ENCODE measurements at regions not wholly inside any gene's neighbourhood (a gene's known extent, or its start where the extent isn't known, plus 50 kb on each side); places are given as distances from the start of the nearest gene placed in this dataset.

- TF ChIP-seq CTCF (conservative IDR thresholded peaks at IDR 0.05; ENCODE audit: low read length) (no peak), EZH2phosphoT487 (IDR thresholded peaks at IDR 0.05; ENCODE audit: borderline replicate concordance, low read depth, low read length) (no peak)
These were observed 282.3 kb downstream of the CD109 start for GRCh38 chr6:73978330-73978729.
